DLD1 (cell line): ENCODE measurements at regions not wholly inside any gene's neighbourhood (a gene's known extent, or its start where the extent isn't known, plus 50 kb on each side); places are given as distances from the start of the nearest gene placed in this dataset.

Experiments used
- in situ Hi-C: cut with HindIII; loops from 2 replicates; pipeline ENCODE4 v1.10.0; 2017; ENCODE audit warnings: low sequenced_read_pairs

- in situ Hi-C loops, result loop anchor here (5.0 kb wide), 1 partner anchor 316 kb away; no protein-coding TSS in a partner anchor
Observed at GRCh38 chr1:4110888-4111287, 210.8 kb upstream of the C1orf174 start.

- in situ Hi-C loops, result loop anchor here (5.0 kb wide), 1 partner anchor 313 kb away; no protein-coding TSS in a partner anchor
Observed at GRCh38 chr1:4113897-4114296, 213.8 kb upstream of the C1orf174 start.

- in situ Hi-C loops, result no loop called here
Observed at GRCh38 chr1:4115191-4115900, 215.3 kb upstream of the C1orf174 start.

- in situ Hi-C loops, result no loop called here
Observed at GRCh38 chr1:4117196-4117595, 217.1 kb upstream of the C1orf174 start.

- in situ Hi-C loops, result no loop called here
Observed at GRCh38 chr1:4118746-4119515, 218.9 kb upstream of the C1orf174 start.

GRCh38 chr1:4119516-4120220 is 219.6 kb upstream of the C1orf174 start:
- in situ Hi-C loops, result no loop called here

GRCh38 chr1:4120557-4121292 is 220.7 kb upstream of the C1orf174 start:
- in situ Hi-C loops, result no loop called here

GRCh38 chr1:4121293-4121684 is 221.2 kb upstream of the C1orf174 start:
- in situ Hi-C loops, result no loop called here

GRCh38 chr1:4121834-4122512 is 221.9 kb upstream of the C1orf174 start:
- in situ Hi-C loops, result no loop called here

- in situ Hi-C loops, result no loop called here
Observed at GRCh38 chr1:4122513-4123160, 222.6 kb upstream of the C1orf174 start.

GRCh38 chr1:4124631-4125145 is 224.6 kb upstream of the C1orf174 start:
- in situ Hi-C loops, result no loop called here

- in situ Hi-C loops, result no loop called here
Observed at GRCh38 chr1:4126251-4126650, 226.2 kb upstream of the C1orf174 start.

- in situ Hi-C loops, result no loop called here
Observed at GRCh38 chr1:4126731-4127591, 226.9 kb upstream of the C1orf174 start.

GRCh38 chr1:4127592-4128140 is 227.6 kb upstream of the C1orf174 start:
- in situ Hi-C loops, result no loop called here

- in situ Hi-C loops, result no loop called here
Observed at GRCh38 chr1:4128616-4129015, 228.5 kb upstream of the C1orf174 start.

GRCh38 chr1:4129693-4130092 is 229.6 kb upstream of the C1orf174 start:
- in situ Hi-C loops, result no loop called here

GRCh38 chr1:4130096-4130495 is 230.0 kb upstream of the C1orf174 start:
- in situ Hi-C loops, result no loop called here

- in situ Hi-C loops, result no loop called here
Observed at GRCh38 chr1:4131734-4132133, 231.7 kb upstream of the C1orf174 start.
